GM19324 (cell line): ENCODE measurements at regions not wholly inside any gene's neighbourhood (a gene's known extent, or its start where the extent isn't known, plus 50 kb on each side); places are given as distances from the start of the nearest gene placed in this dataset.
"Not testable (repeated sequence)": the region's sequence is repeated elsewhere in the genome, so short reads cannot be mapped to it uniquely, and the experiment has no call there.

ENCODE experiments used
- ATAC-seq: cut with Tn5 transposase; IDR thresholded peaks from one replicate; pipeline ENCODE4 v1.9.1; 2021; ENCODE audit warnings: mild to moderate bottlenecking, moderate library complexity; ENCODE audit not compliant: unreplicated experiment, low FRiP score

GRCh38 chr4:58871509-58871908 lies 1761.3 kb upstream of the IGFBP7 start:
- no peak for ATAC-seq

- ATAC-seq: no peak
Observed at GRCh38 chr4:58849026-58849425, 1738.8 kb upstream of the IGFBP7 start.

GRCh38 chr4:58843455-58843854 lies 1733.3 kb upstream of the IGFBP7 start:
- no peak for ATAC-seq

GRCh38 chr4:58833126-58833525 lies 1722.9 kb upstream of the IGFBP7 start:
- no peak for ATAC-seq

- ATAC-seq: no peak
Observed at GRCh38 chr4:58825278-58825677, 1715.1 kb upstream of the IGFBP7 start.

- not testable (repeated sequence) for ATAC-seq
Observed at GRCh38 chr4:58818560-58818959, 1708.4 kb upstream of the IGFBP7 start.

- ATAC-seq: no peak
Observed at GRCh38 chr4:58809948-58810347, 1699.8 kb upstream of the IGFBP7 start.

- no peak for ATAC-seq
Observed at GRCh38 chr4:58809366-58809765, 1699.2 kb upstream of the IGFBP7 start.

- no peak for ATAC-seq
Observed at GRCh38 chr4:58808817-58809216, 1698.6 kb upstream of the IGFBP7 start.

- no peak for ATAC-seq
Observed at GRCh38 chr4:58807843-58808615, 1697.8 kb upstream of the IGFBP7 start.

GRCh38 chr4:58776627-58777026 lies 1666.4 kb upstream of the IGFBP7 start:
- no peak for ATAC-seq

GRCh38 chr4:58767598-58767997 lies 1657.4 kb upstream of the IGFBP7 start:
- ATAC-seq: no peak

GRCh38 chr4:58766763-58767162 lies 1656.6 kb upstream of the IGFBP7 start:
- no peak for ATAC-seq

GRCh38 chr4:58761563-58761962 lies 1651.4 kb upstream of the IGFBP7 start:
- no peak for ATAC-seq

GRCh38 chr4:58760737-58761136 lies 1650.6 kb upstream of the IGFBP7 start:
- no peak for ATAC-seq

GRCh38 chr4:58760100-58760499 lies 1649.9 kb upstream of the IGFBP7 start:
- no peak for ATAC-seq

- ATAC-seq: no peak
Observed at GRCh38 chr4:58749206-58749605, 1639.0 kb upstream of the IGFBP7 start.

GRCh38 chr4:58740897-58741296 lies 1630.7 kb upstream of the IGFBP7 start:
- no peak for ATAC-seq

GRCh38 chr4:58739275-58739674 lies 1629.1 kb upstream of the IGFBP7 start:
- no peak for ATAC-seq

GRCh38 chr4:58738375-58738774 lies 1628.2 kb upstream of the IGFBP7 start:
- no peak for ATAC-seq

GRCh38 chr4:58734030-58734674 lies 1624.0 kb upstream of the IGFBP7 start:
- no peak for ATAC-seq

GRCh38 chr4:58732973-58733372 lies 1622.8 kb upstream of the IGFBP7 start:
- ATAC-seq: no peak
